ENCODE measurements at regions not wholly inside any gene's neighbourhood (a gene's known extent, or its start where the extent isn't known, plus 50 kb on each side); places are given as distances from the start of the nearest gene placed in this dataset.

GRCh38 chr3:159604151-159604581 lies 384.5 kb upstream of the IL12A start:
- TF ChIP-seq POLR2AphosphoS5 (IDR thresholded peaks at IDR 0.05) (no peak), POLR2A (IDR thresholded peaks at IDR 0.05) (no peak)
- TF ChIP-seq, protein P1, sequence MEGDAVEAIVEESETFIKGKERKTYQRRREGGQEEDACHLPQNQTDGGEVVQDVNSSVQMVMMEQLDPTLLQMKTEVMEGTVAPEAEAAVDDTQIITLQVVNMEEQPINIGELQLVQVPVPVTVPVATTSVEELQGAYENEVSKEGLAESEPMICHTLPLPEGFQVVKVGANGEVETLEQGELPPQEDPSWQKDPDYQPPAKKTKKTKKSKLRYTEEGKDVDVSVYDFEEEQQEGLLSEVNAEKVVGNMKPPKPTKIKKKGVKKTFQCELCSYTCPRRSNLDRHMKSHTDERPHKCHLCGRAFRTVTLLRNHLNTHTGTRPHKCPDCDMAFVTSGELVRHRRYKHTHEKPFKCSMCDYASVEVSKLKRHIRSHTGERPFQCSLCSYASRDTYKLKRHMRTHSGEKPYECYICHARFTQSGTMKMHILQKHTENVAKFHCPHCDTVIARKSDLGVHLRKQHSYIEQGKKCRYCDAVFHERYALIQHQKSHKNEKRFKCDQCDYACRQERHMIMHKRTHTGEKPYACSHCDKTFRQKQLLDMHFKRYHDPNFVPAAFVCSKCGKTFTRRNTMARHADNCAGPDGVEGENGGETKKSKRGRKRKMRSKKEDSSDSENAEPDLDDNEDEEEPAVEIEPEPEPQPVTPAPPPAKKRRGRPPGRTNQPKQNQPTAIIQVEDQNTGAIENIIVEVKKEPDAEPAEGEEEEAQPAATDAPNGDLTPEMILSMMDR (IDR thresholded peaks at IDR 0.05 in 8 of 11, conservative IDR thresholded peaks at IDR 0.05 in 3 of 11) = no peak
- WGBS, 5 donors = 56 to 65% (median 64%) methylated on average over 5 of the region's 5 CpGs
- no peak for DNase-seq
- H3K4me1 ChIP-seq = no peaks in the 10 kb centered on the region
- peaks cover 5 to 39% (median 27%) of the 10 kb centered on the region in 8 donors for H3K9me3 ChIP-seq
- intact Hi-C loops (cut with DNase I; ENCODE audit: low total_unique reads) = no loop called here
- no peak overlapping the region for H3K4me3 ChIP-seq
- H3K36me3 ChIP-seq = no peaks in the 10 kb centered on the region
- no peaks in the 10 kb centered on the region for H3K27me3 ChIP-seq (replicated peaks in 1 of 7)
- no peak overlapping the region for H3K27ac ChIP-seq

DNA sequence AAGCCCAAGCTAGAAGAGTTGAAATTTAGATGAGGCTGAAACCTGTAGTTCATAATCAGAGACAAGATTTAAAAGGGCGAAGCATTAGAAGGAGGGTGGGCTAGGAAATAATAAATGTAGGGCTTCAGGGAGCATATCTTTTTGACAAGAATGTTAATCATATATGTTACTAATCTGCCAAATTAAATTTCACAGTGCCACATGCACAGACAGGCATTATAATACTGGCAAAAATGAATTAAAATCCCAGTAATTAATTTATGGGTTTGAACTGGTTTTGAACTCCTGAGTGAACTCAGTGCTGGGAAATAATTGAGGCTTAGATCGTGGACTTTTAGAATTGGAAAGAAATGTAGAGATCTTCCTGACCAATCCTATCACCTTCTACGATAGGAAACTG lies 383.5 kb upstream of the IL12A start:
- DNase-seq = no peak
- Histone ChIP-seq H3K9me3 (peaks cover under 1 to 29% (median 17%) of the 10 kb centered on the region in 8 donors), H3K36me3 (no peaks in the 10 kb centered on the region), H3K4me3 (no peak overlapping the region), H3K4me1 (no peaks in the 10 kb centered on the region), H3K27ac (no peak overlapping the region), H3K27me3 (replicated peaks in 1 of 7) (no peaks in the 10 kb centered on the region)
- intact Hi-C loops (cut with DNase I; ENCODE audit: low total_unique reads) = no loop called here
- 68 to 82% (median 72%) methylated on average over 3 of the region's 3 CpGs for WGBS, 5 donors
- TF ChIP-seq, protein P1 (IDR thresholded peaks at IDR 0.05 in 8 of 11, conservative IDR thresholded peaks at IDR 0.05 in 3 of 11) = no peak

DNA sequence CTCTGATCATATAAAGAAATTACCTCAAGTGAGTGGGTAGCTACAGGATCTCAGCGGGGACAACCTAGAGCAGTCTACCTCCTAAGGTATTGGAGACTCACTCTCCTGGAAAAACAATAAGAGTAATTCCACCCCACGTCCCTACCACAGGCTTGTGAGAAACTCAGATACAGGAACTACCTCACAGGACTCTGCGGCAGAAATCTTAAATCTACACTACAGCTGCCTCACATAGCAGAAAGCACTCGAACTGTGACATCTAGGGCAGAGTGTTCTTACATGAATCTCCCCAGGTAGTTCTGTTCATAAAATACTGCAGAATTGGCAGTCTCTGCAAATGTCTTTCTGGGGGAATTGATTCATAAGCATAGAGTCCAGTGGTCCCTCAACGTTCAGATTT lies 382.9 kb upstream of the IL12A start:
- intact Hi-C loops (cut with DNase I; ENCODE audit: low total_unique reads) = no loop called here
- no peak for TF ChIP-seq POLR2A (IDR thresholded peaks at IDR 0.05)
- no peak for TF ChIP-seq POLR2AphosphoS5 (IDR thresholded peaks at IDR 0.05)
- TF ChIP-seq, protein P1 (IDR thresholded peaks at IDR 0.05 in 8 of 11, conservative IDR thresholded peaks at IDR 0.05 in 3 of 11) = no peak
- 72 to 79% (median 77%) methylated on average over 5 of the region's 5 CpGs for WGBS, 5 donors

DNA sequence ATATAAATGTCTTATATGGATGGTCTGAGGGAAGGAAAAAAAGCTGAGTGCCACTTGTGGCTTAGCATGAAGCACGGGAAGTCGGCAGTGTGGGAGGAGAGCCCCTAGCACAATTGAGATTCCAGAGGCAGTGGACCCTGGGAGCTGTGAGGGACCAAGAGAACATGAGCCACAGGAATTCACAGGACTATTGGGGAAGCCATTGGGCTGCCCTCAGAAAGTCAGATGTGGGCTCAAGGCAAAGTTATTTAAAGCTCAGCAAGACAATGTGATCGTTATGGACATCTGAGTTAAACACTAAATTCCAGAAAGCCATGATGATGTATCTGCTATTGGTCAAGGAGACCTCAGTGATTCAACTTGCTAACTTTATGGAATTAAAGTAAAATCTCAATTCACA lies 380.8 kb upstream of the IL12A start:
- Histone ChIP-seq H3K27me3 (replicated peaks in 1 of 7) (no peaks in the 10 kb centered on the region), H3K4me1 (no peaks in the 10 kb centered on the region), H3K36me3 (no peaks in the 10 kb centered on the region), H3K27ac (no peak overlapping the region), H3K4me3 (no peak overlapping the region), H3K9me3 (peaks cover 0 to 4% (median 0%) of the 10 kb centered on the region in 8 donors)
- TF ChIP-seq, protein P1 (IDR thresholded peaks at IDR 0.05 in 8 of 11, conservative IDR thresholded peaks at IDR 0.05 in 3 of 11) = no peak
- DNase-seq = no peak
- intact Hi-C loops (cut with DNase I; ENCODE audit: low total_unique reads) = no loop called here
- WGBS, 5 donors = 62 to 77% (median 69%) methylated on average over 3 of the region's 3 CpGs

More for the DNA sequence above, 382.9 kb upstream of the IL12A start:
- Histone ChIP-seq H3K4me3 (no peak overlapping the region), H3K4me1 (no peaks in the 10 kb centered on the region), H3K27me3 (replicated peaks in 1 of 7) (no peaks in the 10 kb centered on the region), H3K27ac (no peak overlapping the region), H3K9me3 (peaks cover 0 to 23% (median 10%) of the 10 kb centered on the region in 8 donors), H3K36me3 (no peaks in the 10 kb centered on the region)
- DNase-seq = no peak

Measured in spleen (tissue), 11 donors.